Heart left ventricle (tissue), 13 donors: ENCODE measurements at regions not wholly inside any gene's neighbourhood (a gene's known extent, or its start where the extent isn't known, plus 50 kb on each side); places are given as distances from the start of the nearest gene placed in this dataset.

Experiments used
- CTCF ChIP-seq, 12 donors: fragments of 200-600 bp; sonication (generic) in 4 of 12; IDR thresholded peaks; one replicate each; pipeline versions ENCODE4 v1.5.0 to v1.8.0; 2018 to 2022; ENCODE audit warnings: antibody characterized with exemption in 12 of 12, mild to moderate bottlenecking in 5 of 12
- POLR2A ChIP-seq, 2 donors: fragments of 450-650 bp; IDR thresholded peaks; one replicate each; pipeline ENCODE4 v1.6.1; 2017; ENCODE audit warnings: antibody characterized with exemption in 2 of 2, mild to moderate bottlenecking in 2 of 2, moderate library complexity in 2 of 2
- donor health status: ischemic (EF 13 %, LVEDD 7.1; RV severe dilation, severe dysfunction).
- donor health status: DM: no; HTN: yes; CAD: no.
- donor health status: DM: no; HTN: no; CAD: no.
- donor health status: ischemic (EF 25% LVEDD 6.9; RV normal size, moderate dysfunction).
- donor health status: ischemic (EF 25% LVEDD 5.7; RV mildly dilated, moderate dysfunction).
- donor health status: ischemic (EF 35%, LVEDD 5.7; RV mildly dilated, moderate dysfunction).
- donor health status: nonischemic (EF 11% LVEDD 7.7; RV severe dilation, severe dysfunction).
- donor health status: DM: yes; HTN: yes; CAD: no.
- donor health status: PGD.
- donor health status: ischemic (EF 29% LVEDD 5.4; RV normal size, mild dysfunction).
- donor health status: nonischemic (EF 23%, LVEDD 6.1; RV moderate dilation, normal function).

DNA sequence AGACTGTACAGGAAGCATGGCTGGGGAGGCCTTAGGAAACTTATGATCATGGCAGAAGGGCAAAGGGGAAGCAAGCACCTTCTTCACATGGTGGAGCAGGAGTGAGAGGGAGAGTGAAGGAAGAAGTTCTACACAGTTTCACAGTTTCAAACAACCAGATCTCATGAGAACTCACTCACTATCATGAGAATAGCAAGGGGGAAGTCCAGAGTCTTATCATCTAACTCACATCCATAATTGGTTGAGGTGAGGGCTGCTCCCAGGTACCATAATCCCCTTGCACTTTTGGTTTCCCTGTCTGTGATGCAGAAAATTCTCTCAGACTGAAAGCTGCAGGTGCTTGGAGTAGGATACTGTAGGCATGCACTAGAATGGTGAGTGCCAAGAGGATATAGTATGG lies 233.8 kb upstream of the CPEB2 start:
- TF ChIP-seq CTCF (IDR thresholded peaks at IDR 0.05) (no peak), POLR2A (IDR thresholded peaks at IDR 0.05) (no peak)
